HG03066 (cell line): ENCODE measurements at regions not wholly inside any gene's neighbourhood (a gene's known extent, or its start where the extent isn't known, plus 50 kb on each side); places are given as distances from the start of the nearest gene placed in this dataset.

Source experiments
- ATAC-seq: cut with Tn5 transposase; IDR thresholded peaks from one replicate; pipeline ENCODE4 v1.9.1; 2021; ENCODE audit warnings: low read depth; ENCODE audit not compliant: unreplicated experiment

- no peak for ATAC-seq
Measured at GRCh38 chr3:105157067-105157765, 209.5 kb upstream of the ALCAM start.

DNA sequence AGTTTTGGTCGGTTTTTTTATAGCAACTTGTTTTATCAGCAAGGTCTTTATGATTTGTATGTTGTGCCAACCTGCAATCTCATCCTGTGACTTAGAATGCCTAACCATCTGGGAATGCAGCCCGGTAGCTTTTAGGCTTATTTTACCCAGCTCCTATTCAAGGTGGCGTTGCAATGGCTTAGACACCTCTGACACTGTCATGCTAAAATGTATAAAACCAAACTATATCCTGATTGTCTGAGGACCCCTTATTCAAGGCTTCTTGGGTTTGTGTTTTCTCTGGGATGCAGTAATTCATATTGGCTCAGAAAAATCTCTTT, 209.0 kb upstream of the ALCAM start:
- ATAC-seq, result no peak

DNA sequence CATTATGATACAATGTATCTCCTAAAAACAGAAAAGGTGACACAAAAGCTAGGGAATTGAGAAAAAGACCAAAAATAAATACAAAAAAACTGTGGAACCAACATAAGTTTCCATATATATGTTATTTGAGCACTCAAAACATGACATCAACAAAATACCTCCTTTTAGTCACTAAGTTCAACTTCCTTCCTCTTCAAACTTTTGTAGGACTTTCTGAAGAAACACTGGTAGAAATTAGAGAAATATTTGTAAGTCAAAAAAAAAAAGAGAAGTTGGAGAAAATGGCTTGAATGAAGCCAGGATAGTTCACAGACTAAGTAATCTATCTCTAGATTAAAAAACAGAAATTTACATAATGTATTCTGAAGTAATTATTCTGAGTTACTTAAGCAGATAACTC, 208.4 kb upstream of the ALCAM start:
- ATAC-seq, result no peak

- ATAC-seq, result no peak
Measured at GRCh38 chr3:105162448-105162847, 204.3 kb upstream of the ALCAM start.

GRCh38 chr3:105166893-105167292, 199.8 kb upstream of the ALCAM start:
- no peak for ATAC-seq

GRCh38 chr3:105170423-105170822, 196.3 kb upstream of the ALCAM start:
- no peak for ATAC-seq

GRCh38 chr3:105174017-105174615, 192.6 kb upstream of the ALCAM start:
- ATAC-seq, result no peak

DNA sequence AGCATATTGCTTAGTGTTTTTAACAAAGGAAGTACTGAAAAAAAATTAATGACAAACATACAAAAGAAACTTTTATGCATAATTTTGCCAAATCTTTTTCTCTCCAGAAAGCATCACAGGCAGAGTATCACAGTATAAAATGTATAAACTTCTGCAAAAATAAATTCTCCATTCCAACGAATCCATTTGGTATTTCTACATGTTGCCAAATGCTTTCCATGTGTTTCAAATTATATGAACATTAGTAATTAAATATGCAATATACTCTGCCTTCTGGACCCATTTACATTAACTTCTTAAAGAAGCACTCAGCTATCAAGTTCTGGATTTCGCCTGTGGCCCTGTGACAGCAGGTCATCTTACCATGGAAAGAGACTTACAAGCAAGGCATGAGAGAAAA, 189.1 kb upstream of the ALCAM start:
- no peak for ATAC-seq

DNA sequence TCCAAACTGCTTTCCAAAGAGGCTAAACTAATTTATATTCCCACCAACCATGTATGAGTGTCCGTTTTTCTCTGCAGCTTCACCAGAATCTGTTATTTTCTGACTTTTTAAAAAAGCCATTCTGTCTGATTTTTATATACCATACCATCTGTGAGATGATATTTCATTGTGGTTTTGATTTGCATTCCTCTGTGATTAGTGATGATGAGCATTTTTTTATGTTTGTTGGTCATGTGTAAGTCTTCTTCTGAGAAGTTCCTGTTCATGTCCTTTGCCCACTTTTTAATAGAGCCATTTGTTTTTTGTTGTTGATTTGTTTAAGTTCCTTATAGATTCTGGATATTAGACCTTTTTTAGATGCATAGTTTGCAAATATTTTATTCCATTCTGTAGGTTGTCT, 179.4 kb upstream of the ALCAM start:
- ATAC-seq, result no peak

DNA sequence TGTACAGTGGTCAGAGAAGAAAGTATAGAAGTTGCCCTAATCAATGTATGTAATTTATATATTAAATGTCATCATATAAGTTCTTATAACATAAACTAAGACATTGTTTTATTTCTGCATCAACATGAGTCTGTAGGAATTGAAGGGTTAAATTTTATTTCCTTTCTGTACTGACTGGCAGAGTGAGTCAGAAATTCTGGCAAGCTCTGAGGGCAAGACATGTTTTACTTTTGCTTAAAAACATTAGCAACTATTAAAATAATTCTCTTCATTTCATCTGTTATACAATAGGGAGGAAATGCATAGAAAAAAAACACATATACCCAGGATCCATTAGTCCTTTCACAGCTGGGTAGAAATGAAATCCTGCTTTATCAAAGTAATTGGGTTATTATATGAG, 171.4 kb upstream of the ALCAM start:
- no peak for ATAC-seq

GRCh38 chr3:105197863-105198262, 168.8 kb upstream of the ALCAM start:
- ATAC-seq, result no peak

DNA sequence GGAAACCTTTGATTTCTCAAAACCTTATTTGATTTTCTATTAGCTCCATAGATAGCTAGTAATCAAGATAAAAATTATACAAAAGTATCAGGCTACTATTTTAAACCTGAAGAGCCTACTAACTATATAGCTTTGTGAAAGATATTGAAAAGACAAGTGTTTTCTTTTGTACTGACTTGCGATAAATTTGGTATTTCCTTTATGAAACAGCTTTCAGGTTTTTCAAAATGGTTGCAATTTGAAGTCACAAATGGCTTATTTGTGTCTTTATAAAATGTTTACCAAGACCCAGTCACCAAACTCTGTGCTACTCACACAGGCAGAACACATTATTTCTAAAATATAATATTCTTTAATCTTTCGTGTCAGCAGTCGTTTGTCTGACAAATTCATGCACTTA, 167.5 kb upstream of the ALCAM start:
- ATAC-seq, result no peak

DNA sequence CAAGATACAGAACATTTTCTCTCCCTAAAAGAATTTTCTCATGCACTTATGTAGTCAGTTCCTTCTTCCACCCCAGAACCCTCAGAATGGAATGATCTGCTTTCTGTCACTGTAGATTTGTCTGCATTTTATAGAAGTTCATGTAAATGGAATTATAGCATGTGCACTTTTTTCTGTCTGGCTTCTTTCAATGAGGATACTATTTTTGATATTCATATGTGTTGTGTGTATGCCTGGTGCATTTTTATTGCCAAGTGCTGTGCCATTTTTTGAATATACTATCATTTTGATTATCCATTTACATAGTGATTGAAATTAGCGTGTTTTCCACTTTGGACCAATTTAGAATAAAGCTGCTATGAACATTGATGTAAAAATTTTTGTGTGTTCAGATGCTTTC, 156.6 kb upstream of the ALCAM start:
- ATAC-seq, result no peak

DNA sequence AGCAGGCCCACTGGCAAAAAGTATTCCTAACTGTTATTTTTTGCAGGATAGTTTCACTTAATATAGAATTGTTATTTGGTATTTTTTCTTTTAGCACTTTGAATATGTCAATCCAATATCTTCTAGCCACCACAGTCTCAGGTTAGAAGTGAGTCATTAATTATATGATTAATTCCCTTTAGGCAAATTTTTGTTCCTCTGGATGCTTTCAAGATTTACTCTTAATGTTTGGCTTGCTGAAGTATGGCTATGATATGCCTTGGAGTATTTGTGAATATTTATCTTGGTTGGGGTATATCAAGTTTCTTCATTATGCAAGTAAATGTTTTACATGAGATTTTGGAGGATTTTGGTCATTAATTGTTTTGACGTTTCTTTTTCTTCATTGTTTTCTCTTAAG, 152.1 kb upstream of the ALCAM start:
- ATAC-seq, result no peak

DNA sequence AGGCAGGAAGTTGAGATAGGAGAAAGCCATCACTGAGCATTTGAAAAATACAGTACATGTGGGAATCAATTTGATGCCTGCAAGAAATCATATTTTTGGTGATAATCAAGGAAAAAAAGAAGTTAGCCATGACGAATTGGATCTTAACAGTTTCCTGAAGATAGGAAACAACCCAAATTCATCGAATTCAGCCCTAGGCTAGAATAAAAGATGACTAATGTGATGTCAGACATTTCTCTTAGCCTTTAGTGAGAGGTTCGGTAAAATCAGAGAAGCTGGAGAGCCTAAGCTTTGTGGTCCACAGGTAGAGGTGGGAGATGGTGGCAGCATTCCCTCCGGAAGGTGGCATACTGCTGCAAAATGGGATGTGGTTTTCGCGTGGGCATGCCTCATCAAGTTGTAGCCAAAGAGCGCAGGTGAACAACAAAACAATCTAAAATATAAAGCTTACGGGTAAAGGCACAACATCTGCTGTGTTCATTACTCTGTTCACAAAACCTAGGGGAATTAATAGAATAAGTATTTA, 144.1 kb upstream of the ALCAM start:
- ATAC-seq, result no peak

DNA sequence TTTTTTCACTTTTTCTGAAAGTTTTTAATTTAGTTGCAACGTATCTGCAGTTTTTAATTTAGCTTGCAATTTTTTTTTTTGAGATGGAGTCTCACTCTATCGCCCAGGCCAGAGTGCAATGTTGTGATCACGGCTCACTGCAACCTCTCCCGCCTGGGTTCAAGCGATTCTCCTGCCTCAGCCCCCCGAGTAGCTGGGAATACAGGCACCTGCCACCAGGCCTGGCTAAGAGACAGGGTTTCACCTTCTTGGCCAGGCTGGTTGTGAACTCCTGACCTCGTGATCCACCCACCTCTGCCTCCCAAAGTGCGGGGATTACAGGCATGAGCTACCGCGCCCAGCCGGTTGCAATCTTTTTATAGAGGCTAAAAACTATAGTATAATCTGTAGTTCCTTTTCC, 142.9 kb upstream of the ALCAM start:
- ATAC-seq, result no peak

- no peak for ATAC-seq
Measured at GRCh38 chr3:105228696-105229095, 138.0 kb upstream of the ALCAM start.

GRCh38 chr3:105232553-105232952, 134.2 kb upstream of the ALCAM start:
- ATAC-seq, result no peak

DNA sequence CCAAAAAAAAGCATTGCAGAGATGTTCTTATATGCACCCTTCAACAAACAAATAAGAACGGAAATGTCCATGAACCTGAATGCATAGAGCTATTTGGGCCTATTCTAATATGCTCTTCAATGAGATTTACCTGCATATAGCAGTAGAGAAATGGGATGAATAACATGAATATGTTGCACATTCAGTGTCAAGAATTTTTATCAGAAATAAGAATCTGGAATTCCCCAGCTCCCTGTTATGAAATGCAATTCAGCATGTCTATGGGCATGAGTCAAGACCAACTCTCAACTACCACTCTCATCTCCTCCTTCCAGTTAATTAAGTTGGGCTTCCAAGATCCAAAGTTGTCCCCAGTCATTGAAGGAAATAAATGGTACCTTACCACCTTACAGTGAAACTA, 133.7 kb upstream of the ALCAM start:
- no peak for ATAC-seq

- ATAC-seq, result no peak
Measured at GRCh38 chr3:105235221-105235620, 131.5 kb upstream of the ALCAM start.

DNA sequence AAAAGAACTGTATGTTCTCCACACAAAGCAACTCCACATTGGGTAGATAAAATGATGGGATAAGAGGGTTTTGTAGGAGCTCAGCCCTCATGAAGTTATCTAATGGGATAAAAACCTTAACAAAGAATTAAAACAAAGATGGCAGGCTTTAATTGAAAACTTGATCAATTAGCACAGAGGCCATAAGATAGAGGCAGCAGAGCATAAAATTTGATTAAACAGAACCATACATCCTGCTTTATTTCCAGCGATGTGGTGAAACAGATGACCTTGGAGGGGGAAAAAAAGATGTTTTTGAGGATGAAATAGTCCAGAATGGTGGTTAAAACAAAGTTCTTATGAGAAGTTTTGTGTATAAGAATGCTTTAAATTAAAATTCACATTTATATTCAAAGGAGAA, 130.9 kb upstream of the ALCAM start:
- ATAC-seq, result no peak

GRCh38 chr3:105238367-105238766, 128.3 kb upstream of the ALCAM start:
- ATAC-seq, result no peak

DNA sequence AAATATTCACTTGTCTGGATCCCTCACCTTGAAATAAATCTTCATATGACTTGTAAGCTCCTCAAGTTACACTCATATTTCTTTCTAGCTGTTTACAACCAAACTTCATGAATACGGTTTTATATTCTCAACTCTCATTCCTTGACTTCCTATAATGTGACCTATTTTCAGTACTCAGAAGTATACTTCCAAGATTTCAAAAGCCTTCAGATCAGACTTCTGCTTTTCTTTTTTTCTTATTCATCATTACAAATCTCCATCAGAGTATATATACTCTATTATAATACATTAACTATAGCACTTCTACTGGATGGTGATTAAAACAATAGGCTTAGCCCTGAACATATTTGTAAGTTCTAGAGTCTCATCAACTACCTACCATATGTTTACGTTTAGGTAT, 123.6 kb upstream of the ALCAM start:
- no peak for ATAC-seq
